H1 (cell line): ENCODE measurements at regions not wholly inside any gene's neighbourhood (a gene's known extent, or its start where the extent isn't known, plus 50 kb on each side); places are given as distances from the start of the nearest gene placed in this dataset.

Experiments used
- CTCF ChIA-PET: fragments of 300-600 bp; sonication (Branson Sonifier 250); formaldehyde crosslinking; loops from one replicate; lab custom pipeline; 2021; ENCODE audit not compliant: partially characterized antibody; lab: Charles Lee
- POLR2A ChIA-PET: fragments of 300-600 bp; sonication (Branson Sonifier 250); formaldehyde crosslinking; loops from one replicate; lab custom pipeline; 2021; ENCODE audit warnings: inconsistent platforms; ENCODE audit not compliant: partially characterized antibody; lab: Charles Lee
- DNase-seq, 2 experiments: peaks; one replicate each; pipeline versions ENCODE4 v3.0.0 to v3.0.0-alpha.2; 2010 to 2022; ENCODE audit warnings: low spot score in 2 of 2, low read depth in 1 of 2, mixed read lengths in 1 of 2
- FAIRE-seq: peaks from 2 replicates; lab custom pipeline; 2011; peaks lifted over from hg19 to GRCh38; lab: Jason Lieb, UNC
- H2AFZ ChIP-seq: 2 replicates; pipeline ENCODE4 v1.8.1; 2012; ENCODE audit warnings: low read length, inconsistent platforms
- H2AK5ac ChIP-seq: 2 replicates; pipeline ENCODE4 v1.6.1; 2013; ENCODE audit warnings: low read depth, low read length
- H2BK120ac ChIP-seq: replicated peaks from 2 replicates; pipeline ENCODE3; 2013; ENCODE audit warnings: low read depth, low read length, inconsistent platforms
- H2BK12ac ChIP-seq: 2 replicates; pipeline ENCODE4 v1.6.1; 2013; ENCODE audit warnings: low read depth, low read length
- H2BK15ac ChIP-seq: 2 replicates; pipeline ENCODE4 v1.6.1; 2013; ENCODE audit warnings: low read length
- H2BK20ac ChIP-seq: 2 replicates; pipeline ENCODE4 v1.6.1; 2013; ENCODE audit warnings: low read length
- H2BK5ac ChIP-seq: 2 replicates; pipeline ENCODE4 v1.6.1; 2013; ENCODE audit warnings: low read depth, low read length
- H3K14ac ChIP-seq: 2 replicates; pipeline ENCODE4 v1.6.1; 2013; ENCODE audit warnings: inconsistent platforms; ENCODE audit not compliant: insufficient read length
- H3K18ac ChIP-seq: 2 replicates; pipeline ENCODE4 v1.6.1; 2013; ENCODE audit warnings: low read length; ENCODE audit errors: extremely low read depth
- H3K23ac ChIP-seq: 2 replicates; pipeline ENCODE4 v1.6.1; 2013; ENCODE audit warnings: inconsistent platforms; ENCODE audit not compliant: insufficient read length
- H3K23me2 ChIP-seq: 2 replicates; pipeline ENCODE4 v1.6.1; 2013; ENCODE audit warnings: low read depth, low read length
- H3K27ac ChIP-seq: 2 replicates; pipeline ENCODE4 v1.6.1; 2011; ENCODE audit warnings: low read depth, low read length, inconsistent platforms
- H3K27me3 ChIP-seq, 4 experiments: replicated peaks in 1 of 4; 1 replicate in 1 of 4; 2 replicates in 3 of 4; pipeline versions ENCODE4 v1.6.1 to v1.8.1; 2011 to 2013; ENCODE audit warnings: low read length in 3 of 4, mild to moderate bottlenecking in 3 of 4, inconsistent platforms in 2 of 4, mixed read lengths in 2 of 4, moderate library complexity in 1 of 4; ENCODE audit not compliant: control insufficient read depth in 3 of 4, insufficient read depth in 3 of 4; ENCODE audit errors: extremely low read depth in 1 of 4
- H3K36me3 ChIP-seq, 4 experiments: 2 replicates each; pipeline versions ENCODE4 v1.6.1 to v1.8.1; 2011 to 2013; ENCODE audit warnings: mild to moderate bottlenecking in 4 of 4, low read length in 3 of 4, moderate library complexity in 2 of 4, control low read depth in 1 of 4, inconsistent platforms in 1 of 4; ENCODE audit not compliant: insufficient read depth in 4 of 4, control insufficient read depth in 2 of 4
- H3K4ac ChIP-seq: replicated peaks from 2 replicates; pipeline ENCODE3; 2013; ENCODE audit warnings: low read length, low read depth, mixed read lengths, inconsistent platforms; ENCODE audit not compliant: insufficient read length
- H3K4me1 ChIP-seq, 4 experiments: replicated peaks in 1 of 4; 1 replicate in 1 of 4; 2 replicates in 3 of 4; pipeline versions ENCODE4 v1.6.1 to v1.8.1; 2011 to 2013; ENCODE audit warnings: low read length in 3 of 4, inconsistent platforms in 2 of 4, mixed read lengths in 1 of 4; ENCODE audit not compliant: insufficient read depth in 4 of 4, control insufficient read depth in 3 of 4
- H3K4me2 ChIP-seq, 2 experiments: 2 replicates each; pipeline versions ENCODE4 v1.6.1 to v1.8.1; 2011 to 2013; ENCODE audit warnings: low read depth in 2 of 2, low read length in 2 of 2, control low read depth in 1 of 2, inconsistent platforms in 1 of 2, mild to moderate bottlenecking in 1 of 2; ENCODE audit not compliant: insufficient read depth in 1 of 2
- H3K4me3 ChIP-seq, 4 experiments: fragments of 200-600, 300-600 bp in 1 of 4; sonication (generic), shearing (Covaris generic), sonication (Bioruptor Twin) in 1 of 4; 2 replicates each; pipeline versions ENCODE4 v1.5.1 to v1.8.1; 2011 to 2016; ENCODE audit warnings: low read length in 4 of 4, low read depth in 3 of 4, control low read depth in 2 of 4, inconsistent platforms in 2 of 4, mild to moderate bottlenecking in 2 of 4, mixed read lengths in 1 of 4, moderate library complexity in 1 of 4; ENCODE audit not compliant: insufficient read depth in 2 of 4; ENCODE audit errors: extremely low read depth in 1 of 4
- H3K56ac ChIP-seq: replicated peaks from 2 replicates; pipeline ENCODE3; 2013; ENCODE audit warnings: low read depth, mild to moderate bottlenecking, mixed read lengths, low read length, inconsistent platforms; ENCODE audit not compliant: insufficient read length
- H3K79me1 ChIP-seq: 2 replicates; pipeline ENCODE4 v1.6.1; 2013; ENCODE audit warnings: low read depth, low read length, control low read depth
- H3K79me2 ChIP-seq, 2 experiments: 2 replicates each; pipeline versions ENCODE4 v1.6.1 to v1.8.1; 2012 to 2013; ENCODE audit warnings: low read length in 2 of 2, mild to moderate bottlenecking in 2 of 2, inconsistent platforms in 1 of 2; ENCODE audit not compliant: insufficient read depth in 2 of 2, control insufficient read depth in 1 of 2
- H3K9ac ChIP-seq, 4 experiments: replicated peaks in 1 of 4; 1 replicate in 1 of 4; 2 replicates in 3 of 4; pipeline versions ENCODE4 v1.6.1 to v1.8.1; 2011 to 2013; ENCODE audit warnings: low read depth in 3 of 4, low read length in 3 of 4, control low read depth in 2 of 4, mild to moderate bottlenecking in 2 of 4, moderate library complexity in 2 of 4, inconsistent platforms in 1 of 4; ENCODE audit errors: extremely low read depth in 1 of 4
- H3K9me3 ChIP-seq, 2 experiments: 2 replicates each; pipeline versions ENCODE4 v1.6.1 to v1.8.1; 2012 to 2013; ENCODE audit warnings: mild to moderate bottlenecking in 2 of 2, moderate library complexity in 2 of 2, control low read depth in 1 of 2, inconsistent platforms in 1 of 2, low read depth in 1 of 2, low read length in 1 of 2, mixed read lengths in 1 of 2; ENCODE audit not compliant: insufficient read depth in 2 of 2
- H4K20me1 ChIP-seq, 2 experiments: replicated peaks in 1 of 2; 2 replicates each; pipeline versions ENCODE3 to v1.8.1; 2011 to 2013; ENCODE audit warnings: inconsistent platforms in 2 of 2, low read length in 2 of 2, mild to moderate bottlenecking in 1 of 2; ENCODE audit not compliant: insufficient read depth in 2 of 2, control insufficient read depth in 1 of 2
- H4K5ac ChIP-seq: 2 replicates; pipeline ENCODE4 v1.6.1; 2013; ENCODE audit warnings: low read length, low read depth, mixed read lengths, inconsistent platforms; ENCODE audit not compliant: insufficient read length
- H4K8ac ChIP-seq: 2 replicates; pipeline ENCODE4 v1.8.0; 2013; ENCODE audit warnings: mild to moderate bottlenecking, moderate library complexity, low read length, inconsistent platforms; ENCODE audit not compliant: insufficient read depth; ENCODE audit errors: extremely low read depth
- H4K91ac ChIP-seq: replicated peaks from 2 replicates; pipeline ENCODE3; 2013; ENCODE audit warnings: low read length, mixed read lengths, inconsistent platforms; ENCODE audit not compliant: insufficient read length
- ASH2L ChIP-seq: fragments of 200-600, 300-600 bp; sonication (generic); IDR thresholded peaks from one replicate; pipeline ENCODE4 v1.7.1; 2017; ENCODE audit warnings: low read length
- BACH1 ChIP-seq: IDR thresholded peaks from 2 replicates; pipeline ENCODE4 v1.6.1; 2012; ENCODE audit warnings: low read length, improper control_type of control experiment
- CEBPB ChIP-seq: IDR thresholded peaks from 2 replicates; pipeline ENCODE4 v1.6.1; 2012; ENCODE audit warnings: low read depth, low read length
- CHD1 ChIP-seq: IDR thresholded peaks from 2 replicates; pipeline ENCODE4 v1.6.1; 2012; ENCODE audit warnings: low read depth, low read length, improper control_type of control experiment
- GABPA ChIP-seq: IDR thresholded peaks from 2 replicates; pipeline ENCODE4 v1.6.1; 2011; ENCODE audit warnings: mild to moderate bottlenecking, low read length, moderate library complexity, borderline replicate concordance; ENCODE audit not compliant: insufficient read depth
- JUN ChIP-seq: IDR thresholded peaks from 2 replicates; pipeline ENCODE4 v1.6.1; 2011; ENCODE audit warnings: low read depth, mild to moderate bottlenecking, improper control_type of control experiment, low read length
- KDM4A ChIP-seq: IDR thresholded peaks from one replicate; pipeline ENCODE4 v1.7.1; 2012; ENCODE audit warnings: low read depth, mild to moderate bottlenecking, moderate library complexity, low read length, inconsistent platforms; ENCODE audit not compliant: severe bottlenecking
- MAFK ChIP-seq: IDR thresholded peaks from 2 replicates; pipeline ENCODE4 v1.6.1; 2012; ENCODE audit warnings: low read depth, mild to moderate bottlenecking, improper control_type of control experiment, low read length
- NRF1 ChIP-seq: IDR thresholded peaks from 2 replicates; pipeline ENCODE4 v1.6.1; 2011; ENCODE audit warnings: mild to moderate bottlenecking, low read depth, low read length, improper control_type of control experiment
- POLR2A ChIP-seq, 2 experiments: IDR thresholded peaks; 1 replicate in 1 of 2; 2 replicates in 1 of 2; pipeline ENCODE4 v1.6.1; 2011; ENCODE audit warnings: low read depth in 2 of 2, low read length in 2 of 2, mild to moderate bottlenecking in 2 of 2; ENCODE audit errors: control extremely low read depth in 1 of 2
- RAD21 ChIP-seq, 2 experiments: IDR thresholded peaks in 1 of 2; conservative IDR thresholded peaks in 1 of 2; 2 replicates each; pipeline ENCODE4 v1.6.1; 2011; ENCODE audit warnings: low read depth in 2 of 2, low read length in 2 of 2, improper control_type of control experiment in 1 of 2, inconsistent platforms in 1 of 2, mild to moderate bottlenecking in 1 of 2, moderate library complexity in 1 of 2
- RXRA ChIP-seq: IDR thresholded peaks from 2 replicates; pipeline ENCODE4 v1.6.1; 2011; ENCODE audit warnings: low read depth, mild to moderate bottlenecking, low read length, moderate library complexity; ENCODE audit not compliant: insufficient read depth
- SIRT6 ChIP-seq: IDR thresholded peaks from one replicate; pipeline ENCODE4 v1.7.1; 2012; ENCODE audit warnings: low read length, inconsistent platforms
- SP4 ChIP-seq: IDR thresholded peaks from 2 replicates; pipeline ENCODE4 v1.6.1; 2012; ENCODE audit warnings: low read length, inconsistent platforms
- SUZ12 ChIP-seq: fragments of 200-600 bp; sonication (generic); IDR thresholded peaks from 2 replicates; pipeline ENCODE4 v1.6.1; 2012; ENCODE audit warnings: mild to moderate bottlenecking, inconsistent platforms, low read length, moderate library complexity, mixed read lengths
- TAF7 ChIP-seq: optimal IDR thresholded peaks from 2 replicates; pipeline ENCODE3; 2011; ENCODE audit warnings: low read depth, mild to moderate bottlenecking, inconsistent platforms, low read length, moderate library complexity, borderline replicate concordance
- WGBS, 2 experiments: shearing (Covaris generic) in 1 of 2; methylation state at CpG; one replicate each; pipeline versions ENCODE4 v1.1.6 to v1.1.7; 2013 to 2015; ENCODE audit warnings: low lambda C conversion rate in 2 of 2, mixed read lengths in 2 of 2, inconsistent platforms in 1 of 2, low coverage in 1 of 2, missing lambda C conversion rate in 1 of 2; ENCODE audit not compliant: insufficient replicate concordance in 2 of 2, insufficient coverage in 1 of 2, insufficient read length in 1 of 2; ENCODE audit errors: extremely low coverage in 1 of 2, missing lambda C conversion rate in 1 of 2; 5-methylcytosine and 5-hydroxymethylcytosine counted together

DNA sequence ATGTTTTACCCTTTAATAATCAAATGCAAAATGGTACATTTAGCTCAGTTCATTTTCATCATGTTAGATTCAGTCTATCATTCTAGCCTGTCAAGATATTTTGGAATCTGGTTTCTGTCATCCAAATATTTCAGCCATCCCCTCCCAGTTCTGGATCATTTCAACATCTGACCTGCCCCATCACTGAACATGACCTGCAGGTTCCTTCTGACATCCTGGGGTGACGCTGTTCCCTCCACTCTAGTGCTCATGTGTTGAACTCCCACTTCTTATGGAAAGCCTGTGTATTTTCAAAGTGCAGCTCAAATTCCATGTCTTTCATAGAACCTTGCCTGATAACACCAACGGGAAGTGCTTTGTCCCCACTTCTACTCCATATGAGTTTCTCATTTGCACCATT is 320.0 kb upstream of the TNP1 start:
- Histone ChIP-seq H3K4ac (no peak overlapping the region), H2BK120ac (no peak overlapping the region), H3K36me3 (no peaks in the 10 kb centered on the region), H2AFZ (no peak overlapping the region), H2AK5ac (no peak overlapping the region), H3K79me1 (no peaks in the 10 kb centered on the region), H3K23ac (no peak overlapping the region), H3K79me2 (no peaks in the 10 kb centered on the region), H4K20me1 (no peaks in the 10 kb centered on the region), H4K8ac (no peak overlapping the region), H4K5ac (no peak overlapping the region), H2BK15ac (no peak overlapping the region), H3K4me2 (no peak overlapping the region), H3K18ac (no peak overlapping the region), H2BK5ac (no peak overlapping the region), H3K14ac (no peak overlapping the region), H3K56ac (no peak overlapping the region), H4K91ac (no peak overlapping the region), H3K4me3 (no peak overlapping the region), H3K4me1 (peaks cover 0 to 2% (median 0%) of the 10 kb centered on the region in 4 experiments; a peak in 1 of 7 replicates), H3K9me3 (peaks cover 0 to 4% of the 10 kb centered on the region in 2 experiments; a peak in 2 of 4 replicates), H2BK20ac (no peak overlapping the region), H2BK12ac (no peak overlapping the region), H3K27me3 (no peaks in the 10 kb centered on the region; a peak in 1 of 7 replicates), H3K23me2 (no peaks in the 10 kb centered on the region), H3K27ac (no peak overlapping the region), H3K9ac (no peak overlapping the region)
- no peak for DNase-seq
- WGBS, 2 experiments = 91% methylated on average over 2 of the region's 2 CpGs; no CpG with 5 or more reads in 1 of the 2 experiments
- POLR2A ChIA-PET = interaction anchor here (0.8 kb wide), 1 partner anchor 30 kb away, joined by 3 read pairs; no protein-coding TSS in a partner anchor
- no peak for FAIRE-seq
- CTCF ChIA-PET = interaction anchor here (1.5 kb wide), 1 partner anchor 14 kb away, joined by 5 read pairs; no protein-coding TSS in a partner anchor
- TF ChIP-seq RAD21 (IDR thresholded peaks at IDR 0.05 in 1 of 2, conservative IDR thresholded peaks at IDR 0.05 in 1 of 2; ENCODE audit: low read depth in 2 of 2, low read length in 2 of 2) = no peak
- no peak for TF ChIP-seq SP4
- no peak for TF ChIP-seq NRF1
- TF ChIP-seq KDM4A = no peak
- TF ChIP-seq GABPA = no peak
- no peak for TF ChIP-seq MAFK
- TF ChIP-seq TAF7 = no peak
- TF ChIP-seq SIRT6 = no peak
- no peak for TF ChIP-seq JUN
- TF ChIP-seq ASH2L = no peak
- no peak for TF ChIP-seq CHD1
- TF ChIP-seq CEBPB = no peak
- no peak for TF ChIP-seq BACH1
- TF ChIP-seq POLR2A (IDR thresholded peaks at IDR 0.05; ENCODE audit: control extremely low read depth in 1 of 2, low read depth in 2 of 2, low read length in 2 of 2) = no peak
- no peak for TF ChIP-seq SUZ12
- TF ChIP-seq RXRA = no peak
